ENCODE measurements at regions not wholly inside any gene's neighbourhood (a gene's known extent, or its start where the extent isn't known, plus 50 kb on each side); places are given as distances from the start of the nearest gene placed in this dataset.

DNA sequence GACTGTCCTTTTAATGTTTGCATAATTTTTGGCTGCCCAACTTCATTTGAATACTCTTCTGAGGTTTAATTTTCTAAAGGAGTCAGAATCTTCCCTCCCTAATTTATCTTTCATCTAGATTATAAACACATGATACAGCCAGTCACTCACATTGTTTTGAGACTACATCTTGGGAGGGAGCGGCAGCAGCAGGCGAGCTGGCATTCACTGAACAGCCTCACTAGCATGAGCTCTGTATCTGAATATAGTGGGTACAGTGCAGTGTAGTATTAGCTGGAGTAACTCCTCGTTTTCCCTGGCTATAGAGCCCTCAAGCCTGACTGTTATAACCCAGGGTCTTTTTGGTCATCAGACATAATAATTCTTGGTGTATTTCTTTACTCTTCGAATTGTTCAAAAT, 969.2 kb upstream of the COX7C start:
- no peak overlapping the region for H3K4me3 ChIP-seq (ENCODE audit: extremely low read depth in 1 of 4, insufficient read depth in 2 of 4, low read depth in 3 of 4, low read length in 4 of 4)
- no peaks in the 10 kb centered on the region for H3K79me1 ChIP-seq (ENCODE audit: low read depth, low read length)
- H2BK120ac ChIP-seq (replicated peaks; ENCODE audit: low read depth, low read length) = no peak overlapping the region
- no peak overlapping the region for H3K18ac ChIP-seq (ENCODE audit: extremely low read depth, low read length)
- no peak overlapping the region for H2BK20ac ChIP-seq (ENCODE audit: low read length)
- H3K36me3 ChIP-seq (ENCODE audit: control insufficient read depth in 2 of 4, insufficient read depth in 4 of 4, low read length in 3 of 4) = no peaks in the 10 kb centered on the region
- DNase-seq (ENCODE audit: low read depth in 1 of 2, low spot score in 2 of 2) = no peak
- H4K8ac ChIP-seq (ENCODE audit: extremely low read depth, insufficient read depth, low read length) = no peak overlapping the region
- H3K79me2 ChIP-seq (ENCODE audit: control insufficient read depth in 1 of 2, insufficient read depth in 2 of 2, low read length in 2 of 2) = no peaks in the 10 kb centered on the region
- no peak overlapping the region for H3K4me2 ChIP-seq (ENCODE audit: insufficient read depth in 1 of 2, low read depth in 2 of 2, low read length in 2 of 2)
- H2BK15ac ChIP-seq (ENCODE audit: low read length) = no peak overlapping the region
- FAIRE-seq = no peak
- no peaks in the 10 kb centered on the region for H3K9me3 ChIP-seq (ENCODE audit: insufficient read depth in 2 of 2, low read depth in 1 of 2, low read length in 1 of 2)
- H2AFZ ChIP-seq (ENCODE audit: low read length) = no peak overlapping the region
- ChIA-PET CTCF (ENCODE audit: partially characterized antibody) (interaction anchor here (0.7 kb wide), 1 partner anchor 284 kb away, joined by 3 read pairs; no protein-coding TSS in a partner anchor), POLR2A (ENCODE audit: partially characterized antibody) (no interaction called here)
- no peak overlapping the region for H3K9ac ChIP-seq (replicated peaks in 1 of 4; ENCODE audit: extremely low read depth in 1 of 4, low read depth in 3 of 4, low read length in 3 of 4)
- H3K14ac ChIP-seq (ENCODE audit: insufficient read length) = no peak overlapping the region
- H3K27ac ChIP-seq (ENCODE audit: low read depth, low read length) = no peak overlapping the region
- 90% methylated on average over 4 of the region's 4 CpGs; no CpG with 5 or more reads in 1 of the 2 experiments for WGBS, 2 experiments (ENCODE audit: extremely low coverage in 1 of 2, insufficient coverage in 1 of 2, insufficient read length in 1 of 2, insufficient replicate concordance in 2 of 2, low coverage in 1 of 2, low lambda C conversion rate in 2 of 2, missing lambda C conversion rate in 1 of 2)
- no peak overlapping the region for H3K23ac ChIP-seq (ENCODE audit: insufficient read length)
- no peaks in the 10 kb centered on the region for H3K23me2 ChIP-seq (ENCODE audit: low read depth, low read length)
- H4K91ac ChIP-seq (replicated peaks; ENCODE audit: insufficient read length, low read length) = no peak overlapping the region
- H3K4ac ChIP-seq (replicated peaks; ENCODE audit: insufficient read length, low read depth, low read length) = no peak overlapping the region
- no peak overlapping the region for H2BK12ac ChIP-seq (ENCODE audit: low read depth, low read length)
- TF ChIP-seq PHF8 (conservative IDR thresholded peaks at IDR 0.05; ENCODE audit: low read depth, low read length) (no peak), TBP (IDR thresholded peaks at IDR 0.05; ENCODE audit: low read depth, low read length) (no peak), BCL11A (IDR thresholded peaks at IDR 0.05; ENCODE audit: low read depth in 2 of 2, low read length in 2 of 2) (no peak), ZNF274 (IDR thresholded peaks at IDR 0.05; ENCODE audit: borderline replicate concordance, extremely low read depth, low read length) (no peak), KDM5A (IDR thresholded peaks at IDR 0.05; ENCODE audit: low read length) (no peak), TCF12 (IDR thresholded peaks at IDR 0.05; ENCODE audit: low read depth, low read length) (no peak), SIN3A (conservative IDR thresholded peaks at IDR 0.05 in 1 of 2, IDR thresholded peaks at IDR 0.05 in 1 of 2; ENCODE audit: low read depth in 1 of 2, low read length in 2 of 2) (no peak), MAFK (IDR thresholded peaks at IDR 0.05; ENCODE audit: low read depth, low read length) (no peak), RXRA (IDR thresholded peaks at IDR 0.05; ENCODE audit: insufficient read depth, low read depth, low read length) (no peak), BACH1 (IDR thresholded peaks at IDR 0.05; ENCODE audit: low read length) (no peak), HDAC2 (IDR thresholded peaks at IDR 0.05; ENCODE audit: borderline replicate concordance in 1 of 2, low read depth in 2 of 2, low read length in 2 of 2) (no peak), SAP30 (IDR thresholded peaks at IDR 0.05; ENCODE audit: insufficient read depth, insufficient replicate concordance, low read length) (no peak), JUND (IDR thresholded peaks at IDR 0.05; ENCODE audit: low read length) (no peak)
- TF ChIP-seq, protein P1, sequence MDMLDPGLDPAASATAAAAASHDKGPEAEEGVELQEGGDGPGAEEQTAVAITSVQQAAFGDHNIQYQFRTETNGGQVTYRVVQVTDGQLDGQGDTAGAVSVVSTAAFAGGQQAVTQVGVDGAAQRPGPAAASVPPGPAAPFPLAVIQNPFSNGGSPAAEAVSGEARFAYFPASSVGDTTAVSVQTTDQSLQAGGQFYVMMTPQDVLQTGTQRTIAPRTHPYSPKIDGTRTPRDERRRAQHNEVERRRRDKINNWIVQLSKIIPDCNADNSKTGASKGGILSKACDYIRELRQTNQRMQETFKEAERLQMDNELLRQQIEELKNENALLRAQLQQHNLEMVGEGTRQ (IDR thresholded peaks at IDR 0.05; ENCODE audit: low read length) = no peak
- no peak overlapping the region for H2BK5ac ChIP-seq (ENCODE audit: low read depth, low read length)
- no peak overlapping the region for H4K5ac ChIP-seq (ENCODE audit: insufficient read length, low read depth, low read length)
- H2AK5ac ChIP-seq (ENCODE audit: low read depth, low read length) = no peak overlapping the region
- H4K20me1 ChIP-seq (replicated peaks in 1 of 2; ENCODE audit: control insufficient read depth in 1 of 2, insufficient read depth in 2 of 2, low read length in 2 of 2) = no peaks in the 10 kb centered on the region
- no peaks in the 10 kb centered on the region for H3K27me3 ChIP-seq (replicated peaks in 1 of 4; ENCODE audit: control insufficient read depth in 3 of 4, extremely low read depth in 1 of 4, insufficient read depth in 3 of 4, low read length in 3 of 4)
- H3K56ac ChIP-seq (replicated peaks; ENCODE audit: insufficient read length, low read depth, low read length) = no peak overlapping the region
- no peaks in the 10 kb centered on the region for H3K4me1 ChIP-seq (replicated peaks in 1 of 4; ENCODE audit: control insufficient read depth in 3 of 4, insufficient read depth in 4 of 4, low read length in 3 of 4)

All from H1 (cell line).